ENCODE measurements at regions not wholly inside any gene's neighbourhood (a gene's known extent, or its start where the extent isn't known, plus 50 kb on each side); places are given as distances from the start of the nearest gene placed in this dataset.
A peak's percentile ranks its signal among the peaks of the same experiment; 100 is the strongest.

- peak; percentile 50 for DNase-seq
Observed at GRCh38 chr2:15842758-15843666, 97.3 kb upstream of the MYCN start.

GRCh38 chr2:15844211-15844801 is 96.0 kb upstream of the MYCN start:
- DNase-seq = no peak

GRCh38 chr2:15845294-15845693 is 95.1 kb upstream of the MYCN start:
- DNase-seq = no peak

- DNase-seq = no peak
Observed at GRCh38 chr2:15845737-15846405, 94.5 kb upstream of the MYCN start.

DNA sequence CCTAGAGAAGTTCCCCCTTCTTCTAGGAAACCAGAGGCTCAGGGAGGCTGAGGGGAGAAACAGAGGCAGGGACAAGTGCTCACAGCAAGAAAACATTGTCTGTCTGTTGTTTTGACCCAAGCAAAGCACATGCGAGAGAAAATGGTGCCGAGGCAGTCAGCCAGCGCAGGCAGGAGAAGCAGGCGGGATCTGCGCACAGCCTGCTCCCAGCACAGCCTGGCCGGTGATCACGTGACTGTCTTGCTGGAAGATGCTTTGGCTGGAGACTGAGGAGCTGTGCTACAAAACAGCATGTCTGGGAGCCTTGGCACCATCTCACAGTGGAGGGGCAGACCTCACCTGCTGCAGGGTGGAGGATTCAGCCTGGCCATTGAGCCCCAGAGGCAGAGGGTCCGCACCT is 93.7 kb upstream of the MYCN start:
- DNase-seq = no peak

DNA sequence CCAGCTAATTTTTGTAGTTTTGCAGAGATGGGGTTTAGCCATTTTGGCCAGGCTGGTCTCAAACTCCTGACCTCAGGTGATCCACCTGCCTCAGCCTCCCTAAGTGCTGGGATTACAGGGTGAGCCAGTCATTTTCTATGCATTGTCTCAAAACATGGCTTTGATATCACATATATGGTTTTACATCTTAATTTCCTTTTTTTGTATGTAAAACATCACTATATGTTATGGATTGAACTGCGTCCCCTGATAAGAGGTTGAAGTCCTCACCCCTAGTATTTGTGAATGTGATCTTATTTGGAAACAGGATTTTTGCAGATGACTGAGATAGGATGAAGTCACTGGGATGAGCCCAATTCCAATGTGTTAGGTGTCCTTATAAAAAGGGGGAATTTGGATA is 89.8 kb upstream of the MYCN start:
- no peak for DNase-seq

DNA sequence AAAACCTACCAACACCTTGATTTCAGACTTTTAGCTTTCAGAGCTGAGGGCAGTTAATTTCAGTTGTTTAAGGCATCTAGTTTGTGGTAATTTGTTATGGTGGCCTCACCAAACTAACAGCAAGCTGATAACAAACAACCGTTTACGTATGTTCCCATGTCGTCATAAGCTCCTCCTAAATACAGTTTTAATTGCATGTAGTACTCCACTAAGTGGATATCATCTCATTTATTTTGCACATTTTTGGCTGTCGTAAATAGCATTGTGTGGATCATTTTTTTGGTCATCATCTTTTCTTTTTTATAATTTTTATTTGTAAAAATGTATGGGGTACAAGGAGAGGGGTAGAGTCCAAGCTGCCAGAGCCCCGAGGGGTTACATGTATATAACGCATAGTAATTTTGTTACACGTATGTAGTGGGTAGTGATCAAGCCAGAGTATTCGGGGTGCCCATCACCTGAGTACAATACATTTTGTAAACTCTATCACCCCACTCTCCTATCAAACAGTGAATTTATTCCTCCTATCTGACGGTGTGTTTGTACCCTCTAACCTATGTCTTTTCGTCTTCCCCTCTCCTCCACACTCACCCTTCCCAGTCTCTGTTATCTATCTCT is 89.2 kb upstream of the MYCN start:
- DNase-seq = no peak

GRCh38 chr2:15852811-15853210 is 87.5 kb upstream of the MYCN start:
- no peak for DNase-seq

- DNase-seq = no peak
Observed at GRCh38 chr2:15853903-15854302, 86.4 kb upstream of the MYCN start.

GRCh38 chr2:15855766-15856260 is 84.5 kb upstream of the MYCN start:
- no peak for DNase-seq

GRCh38 chr2:15856318-15856717 is 84.0 kb upstream of the MYCN start:
- no peak for DNase-seq

DNA sequence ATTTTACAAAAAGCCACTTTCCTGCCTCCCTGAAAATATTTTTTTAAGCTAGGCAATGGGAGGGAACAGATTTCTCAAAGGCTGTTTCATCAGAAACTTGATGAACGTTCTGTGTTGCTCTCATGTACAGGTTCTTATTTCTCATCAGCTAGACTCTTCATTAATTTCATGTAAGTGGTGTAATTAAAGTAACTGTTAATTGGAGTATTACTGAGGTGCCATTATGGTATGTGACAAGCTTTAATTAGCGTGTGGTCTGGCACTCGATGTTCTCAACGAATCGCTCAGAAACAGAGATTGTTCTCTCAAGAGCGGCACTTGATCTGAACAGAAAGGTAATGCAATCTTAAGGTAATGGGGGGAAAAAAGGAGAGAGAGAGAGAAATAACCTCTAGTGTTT is 81.9 kb upstream of the MYCN start:
- DNase-seq = no peak

DNA sequence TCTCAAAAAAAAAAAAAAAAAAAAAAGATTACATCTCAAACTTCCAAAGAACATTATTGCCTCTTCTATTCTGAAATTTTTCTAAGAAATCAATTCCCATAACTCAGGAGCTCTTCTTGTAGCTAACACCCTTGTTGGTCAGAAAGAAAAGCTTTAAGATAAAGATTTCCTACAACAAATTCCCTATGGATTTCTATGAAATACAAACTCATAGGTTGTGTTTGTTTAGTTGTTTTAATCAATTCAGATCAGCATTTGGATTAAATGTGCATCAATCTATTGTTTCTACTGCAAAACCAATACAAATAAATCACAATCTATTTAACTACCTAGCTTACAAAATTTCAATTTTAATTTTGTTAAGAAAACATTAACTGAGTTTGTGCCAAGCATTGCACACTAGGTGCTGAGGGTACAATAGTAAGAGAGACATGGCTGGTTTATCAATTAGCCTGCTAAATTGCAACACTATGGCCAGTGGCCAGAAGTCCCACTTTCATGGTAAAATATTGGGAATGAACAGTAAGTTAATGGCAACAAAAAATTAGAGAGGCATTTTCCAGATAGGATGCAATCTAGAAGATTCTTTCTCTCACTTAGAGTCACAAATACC is 80.2 kb upstream of the MYCN start:
- no peak for DNase-seq

- DNase-seq = no peak
Observed at GRCh38 chr2:15860760-15861159, 79.6 kb upstream of the MYCN start.

DNA sequence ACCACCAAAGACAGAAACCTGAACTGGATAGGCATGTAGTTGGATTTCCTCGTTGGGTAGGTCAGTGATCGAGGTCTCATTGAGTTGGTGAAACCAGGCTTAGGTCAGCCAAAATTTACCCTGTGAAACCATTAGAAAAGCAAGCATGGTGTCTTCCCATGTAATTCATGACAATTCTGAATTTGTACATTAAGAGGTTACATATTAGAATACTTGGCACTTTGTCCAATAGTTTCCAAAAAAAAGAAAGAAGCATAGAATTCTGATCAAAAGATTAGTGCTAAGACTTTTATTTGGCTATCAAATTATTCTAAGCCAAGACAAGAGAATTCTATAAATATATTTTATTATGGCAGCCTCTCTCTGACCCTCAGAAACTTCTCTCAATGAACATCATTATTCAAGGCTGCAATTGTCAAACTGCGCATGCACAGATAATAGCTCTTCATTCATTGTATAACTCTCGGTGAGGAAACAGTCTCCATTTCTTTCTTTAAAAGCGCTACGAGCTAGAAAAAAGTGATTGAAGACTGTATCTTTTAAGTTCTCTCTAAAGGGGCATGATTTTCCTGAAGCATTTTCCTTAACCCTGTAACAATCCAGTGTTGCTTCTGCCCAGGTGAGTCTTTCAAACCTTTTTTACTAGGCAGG is 79.1 kb upstream of the MYCN start:
- DNase-seq = no peak

GRCh38 chr2:15861898-15862297 is 78.5 kb upstream of the MYCN start:
- no peak for DNase-seq

DNA sequence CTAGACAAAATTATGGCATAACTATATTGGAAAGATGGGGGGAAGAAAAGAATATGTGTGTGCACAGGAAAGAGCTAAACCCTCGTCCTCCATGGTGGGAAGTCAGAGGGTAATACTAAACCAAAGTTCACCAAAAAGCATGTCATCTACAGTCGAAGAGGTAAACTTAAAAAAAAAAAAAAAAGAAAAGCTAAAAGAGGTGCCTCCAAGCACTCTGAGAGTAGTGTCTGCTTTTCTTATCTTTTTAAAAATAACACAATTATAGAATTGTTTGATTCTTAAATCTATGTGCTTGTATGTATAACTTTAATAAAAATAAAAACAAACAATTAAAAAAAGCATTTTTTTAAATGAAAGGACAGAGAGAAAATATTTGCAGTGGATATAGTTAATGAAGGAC is 77.3 kb upstream of the MYCN start:
- no peak for DNase-seq

GRCh38 chr2:15863494-15864175 is 76.7 kb upstream of the MYCN start:
- no peak for DNase-seq

DNA sequence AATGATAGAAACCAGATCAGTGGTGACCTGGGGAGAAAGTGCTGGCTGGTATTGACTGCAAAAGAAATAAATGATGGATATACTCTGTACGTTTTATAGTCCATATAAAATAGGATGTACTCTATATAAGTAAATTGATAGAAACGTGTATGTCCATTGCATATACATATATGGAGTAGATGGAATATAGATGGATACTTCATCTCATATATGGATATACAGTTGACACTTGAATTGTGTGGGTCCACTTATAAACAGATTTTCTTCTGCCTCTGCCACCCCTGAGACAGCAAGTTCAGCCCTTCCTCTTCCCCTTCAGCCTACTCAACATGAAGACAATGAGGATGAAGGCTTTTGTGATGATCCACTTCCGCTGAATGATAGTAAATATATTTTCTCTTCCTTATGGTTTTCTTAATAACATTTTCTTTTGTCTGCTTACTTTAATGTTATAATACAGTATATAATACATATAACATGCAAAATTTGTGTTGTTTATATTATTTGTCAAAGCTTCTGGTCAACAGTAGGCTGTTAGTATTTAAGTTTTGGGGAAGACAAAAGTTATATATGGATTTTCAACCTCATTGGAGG is 76.1 kb upstream of the MYCN start:
- no peak for DNase-seq

- DNase-seq = no peak
Observed at GRCh38 chr2:15865923-15866322, 74.4 kb upstream of the MYCN start.

Measured in right kidney (tissue), 1 donor.